Naive B cell (primary cell): ENCODE measurements at regions not wholly inside any gene's neighbourhood (a gene's known extent, or its start where the extent isn't known, plus 50 kb on each side); places are given as distances from the start of the nearest gene placed in this dataset.

Experiments
- ATAC-seq, 2 donors: fragments of 150-1000 bp; cut with Tn5 transposase; 2 replicates each; pipeline ENCODE4 v1.10.0; 2021; ENCODE audit warnings: low read depth in 2 of 2, mild to moderate bottlenecking in 2 of 2, moderate library complexity in 2 of 2
- DNase-seq: peaks from one replicate; pipeline ENCODE4 v3.0.0; 2022
- H3K27ac Mint-ChIP-seq, 6 donors: one replicate each; pipeline ENCODE4 v1.8.0; 2020 to 2022; ENCODE audit warnings: mild to moderate bottlenecking in 6 of 6, mixed read lengths in 6 of 6, moderate library complexity in 5 of 6, inconsistent platforms in 2 of 6
- H3K27me3 Mint-ChIP-seq, 3 donors: one replicate each; pipeline ENCODE4 v1.8.0; 2021 to 2022; ENCODE audit warnings: mixed read lengths in 3 of 3, mild to moderate bottlenecking in 1 of 3
- H3K36me3 Mint-ChIP-seq, 2 donors: one replicate each; pipeline ENCODE4 v1.8.0; 2020 to 2022; ENCODE audit warnings: mixed read lengths in 2 of 2, inconsistent platforms in 1 of 2, mild to moderate bottlenecking in 1 of 2
- H3K4me1 Mint-ChIP-seq, 3 donors: one replicate each; pipeline ENCODE4 v1.8.0; 2020 to 2022; ENCODE audit warnings: mixed read lengths in 3 of 3, inconsistent platforms in 1 of 3, mild to moderate bottlenecking in 1 of 3, moderate library complexity in 1 of 3
- H3K4me3 Mint-ChIP-seq, 8 donors: one replicate each; pipeline ENCODE4 v1.8.0; 2020 to 2022; ENCODE audit warnings: mild to moderate bottlenecking in 8 of 8, mixed read lengths in 8 of 8, moderate library complexity in 8 of 8, inconsistent platforms in 2 of 8
- H3K9me3 Mint-ChIP-seq, 7 donors: one replicate each; pipeline ENCODE4 v1.8.0; 2020 to 2022; ENCODE audit warnings: mixed read lengths in 7 of 7, mild to moderate bottlenecking in 5 of 7, inconsistent platforms in 2 of 7, moderate library complexity in 1 of 7

DNA sequence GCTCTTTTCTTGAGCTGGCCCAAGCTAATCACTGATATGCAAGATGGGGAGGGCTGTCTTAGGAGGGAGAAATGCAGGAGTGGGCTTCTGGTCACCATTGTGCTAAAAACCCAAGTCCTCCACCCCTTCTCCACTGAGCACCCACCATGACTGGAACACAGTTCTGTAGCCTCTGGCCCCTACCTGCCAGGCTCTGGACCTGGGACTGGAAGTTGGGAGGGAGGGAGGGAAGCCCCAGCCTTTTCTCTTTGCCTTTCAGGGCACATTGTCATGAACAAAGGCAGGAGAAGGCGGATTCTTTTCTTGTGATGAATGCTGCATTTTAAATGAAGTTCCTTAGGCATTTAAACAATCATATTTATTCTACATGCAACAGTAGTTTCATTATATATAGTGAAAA is 559.1 kb upstream of the TRPC7 start:
- H3K36me3 Mint-ChIP-seq: no peaks in the 10 kb centered on the region

DNA sequence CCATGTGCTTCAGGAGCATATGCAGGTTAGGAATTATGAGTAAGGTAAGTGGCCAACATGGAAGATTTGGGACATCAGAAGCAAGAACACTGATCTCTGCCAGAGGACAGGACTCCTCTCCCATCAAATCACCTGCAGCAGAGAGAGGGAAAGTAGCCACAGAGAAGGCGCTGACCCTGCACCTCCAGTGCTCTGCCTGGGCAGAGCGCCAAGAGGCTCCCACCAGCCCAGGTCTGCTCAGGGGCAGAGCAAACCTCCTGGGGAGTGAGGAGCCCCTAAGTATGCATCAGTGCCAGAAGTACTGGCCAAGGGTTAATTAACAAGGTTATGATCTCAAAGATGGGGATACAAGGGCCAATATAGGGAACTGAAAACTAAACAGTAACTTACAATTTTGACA is 545.3 kb upstream of the TRPC7 start:
- Mint-ChIP-seq H3K36me3 (no peaks in the 10 kb centered on the region), H3K27me3 (no peaks in the 10 kb centered on the region), H3K4me1 (no peaks in the 10 kb centered on the region), H3K27ac (no peak overlapping the region), H3K9me3 (peaks cover 0 to 6% (median 2%) of the 10 kb centered on the region in 7 donors), H3K4me3 (no peak overlapping the region)
- ATAC-seq (no peak), DNase-seq (no peak)

More for the DNA sequence above, 559.1 kb upstream of the TRPC7 start:
- no peak for ATAC-seq
- no peaks in the 10 kb centered on the region for H3K27me3 Mint-ChIP-seq
- no peak for DNase-seq
- H3K27ac Mint-ChIP-seq: no peak overlapping the region
- no peak overlapping the region for H3K4me3 Mint-ChIP-seq
- peaks cover 0 to 18% (median 5%) of the 10 kb centered on the region in 7 donors for H3K9me3 Mint-ChIP-seq
- no peaks in the 10 kb centered on the region for H3K4me1 Mint-ChIP-seq

DNA sequence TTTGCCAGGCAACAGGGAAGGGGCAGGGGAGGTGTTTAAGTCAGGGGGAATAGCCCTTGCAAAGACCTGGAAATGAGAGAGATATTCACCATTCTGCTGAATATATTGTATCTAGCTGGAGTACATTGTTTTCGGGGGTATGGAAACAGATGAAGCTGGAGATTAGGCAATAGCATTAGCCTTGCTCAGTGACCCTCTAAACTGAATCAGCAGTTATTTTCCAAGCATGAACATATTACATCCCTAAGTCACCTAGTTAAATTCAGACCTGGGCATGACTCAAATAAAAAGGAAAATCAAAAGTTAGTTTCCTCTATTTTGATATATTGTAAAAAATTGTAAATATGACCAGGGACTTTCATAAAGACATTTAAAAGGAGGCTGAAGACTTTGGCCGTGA is 544.6 kb upstream of the TRPC7 start:
- H3K4me3 Mint-ChIP-seq: no peak overlapping the region
- H3K4me1 Mint-ChIP-seq: no peaks in the 10 kb centered on the region
- no peak overlapping the region for H3K27ac Mint-ChIP-seq
- no peaks in the 10 kb centered on the region for H3K27me3 Mint-ChIP-seq
- ATAC-seq (no peak), DNase-seq (no peak)
- H3K9me3 Mint-ChIP-seq: peaks cover 0 to 6% (median 5%) of the 10 kb centered on the region in 7 donors
- no peaks in the 10 kb centered on the region for H3K36me3 Mint-ChIP-seq

DNA sequence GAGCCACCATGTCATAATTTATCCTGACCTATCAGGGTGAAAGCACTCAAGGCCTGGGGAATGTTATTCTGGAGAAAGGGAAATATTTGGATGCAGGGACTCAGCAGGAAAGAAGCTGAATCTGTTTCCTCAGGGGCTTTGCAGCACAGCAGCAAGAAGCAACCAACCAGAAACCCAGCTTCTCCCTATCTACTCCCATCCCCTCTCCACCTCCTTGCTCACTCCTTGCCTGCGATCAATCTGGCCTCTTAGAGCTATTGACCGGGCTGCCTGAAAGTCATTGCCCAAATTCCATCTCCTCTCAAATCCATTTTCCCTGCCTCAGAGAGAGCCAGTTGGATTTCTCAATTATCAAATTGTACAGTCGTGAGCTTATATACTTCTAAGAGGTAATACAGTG is 542.0 kb upstream of the TRPC7 start:
- H3K27me3 Mint-ChIP-seq: no peaks in the 10 kb centered on the region
- H3K4me1 Mint-ChIP-seq: no peaks in the 10 kb centered on the region
- peaks cover 0 to 8% (median 3%) of the 10 kb centered on the region in 7 donors for H3K9me3 Mint-ChIP-seq
- ATAC-seq (no peak), DNase-seq (no peak)
- H3K4me3 Mint-ChIP-seq: no peak overlapping the region
- H3K27ac Mint-ChIP-seq: no peak overlapping the region
- no peaks in the 10 kb centered on the region for H3K36me3 Mint-ChIP-seq

DNA sequence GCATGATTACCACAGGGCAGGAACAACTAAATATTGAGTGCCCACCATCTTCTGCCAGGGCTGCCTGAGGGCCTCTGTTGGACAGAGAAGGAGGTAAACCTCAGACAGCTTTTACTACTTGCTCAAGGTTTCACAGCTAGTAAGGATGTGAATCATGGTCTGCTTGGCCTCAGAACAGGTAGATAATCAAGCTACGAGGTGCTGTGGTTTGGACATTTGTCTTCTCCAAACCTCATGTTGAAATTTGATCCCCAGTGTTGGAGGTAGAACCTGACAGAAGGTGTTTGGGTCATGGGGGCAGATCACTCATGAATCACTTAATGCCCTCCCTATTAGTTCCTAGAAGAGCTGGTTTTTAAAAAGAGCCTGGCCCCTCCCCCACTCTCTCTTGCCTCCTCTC is 541.2 kb upstream of the TRPC7 start:
- DNase-seq: no peak
- no peaks in the 10 kb centered on the region for H3K4me1 Mint-ChIP-seq
- ATAC-seq: no peak
- no peak overlapping the region for H3K27ac Mint-ChIP-seq
- no peaks in the 10 kb centered on the region for H3K27me3 Mint-ChIP-seq
- H3K9me3 Mint-ChIP-seq: peaks cover 0 to 8% (median 3%) of the 10 kb centered on the region in 7 donors
- no peak overlapping the region for H3K4me3 Mint-ChIP-seq
- no peaks in the 10 kb centered on the region for H3K36me3 Mint-ChIP-seq

DNA sequence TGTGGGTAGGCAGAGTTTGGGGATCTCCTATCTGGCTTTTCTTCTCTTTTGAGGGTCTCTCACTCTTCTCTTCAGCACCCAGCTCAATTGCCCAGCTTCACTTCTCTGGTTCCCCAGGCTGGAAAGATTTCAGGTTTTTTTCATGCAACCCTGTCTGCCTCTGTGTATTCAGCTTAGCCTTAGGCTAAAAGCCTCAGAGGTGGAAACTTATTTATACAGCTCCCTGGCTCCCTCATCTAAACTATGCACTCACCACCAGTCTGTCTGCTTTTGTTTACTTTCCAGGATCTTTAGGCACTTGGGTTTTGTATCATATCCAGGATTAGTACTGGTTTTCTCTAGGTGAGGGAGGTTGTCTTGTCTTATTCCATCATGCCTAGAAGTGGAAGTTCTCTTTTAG is 540.2 kb upstream of the TRPC7 start:
- Mint-ChIP-seq H3K27me3 (no peaks in the 10 kb centered on the region), H3K27ac (no peak overlapping the region), H3K9me3 (peaks cover 0 to 13% (median 3%) of the 10 kb centered on the region in 7 donors), H3K4me3 (no peak overlapping the region), H3K36me3 (no peaks in the 10 kb centered on the region), H3K4me1 (no peaks in the 10 kb centered on the region)
- ATAC-seq (no peak), DNase-seq (no peak)

DNA sequence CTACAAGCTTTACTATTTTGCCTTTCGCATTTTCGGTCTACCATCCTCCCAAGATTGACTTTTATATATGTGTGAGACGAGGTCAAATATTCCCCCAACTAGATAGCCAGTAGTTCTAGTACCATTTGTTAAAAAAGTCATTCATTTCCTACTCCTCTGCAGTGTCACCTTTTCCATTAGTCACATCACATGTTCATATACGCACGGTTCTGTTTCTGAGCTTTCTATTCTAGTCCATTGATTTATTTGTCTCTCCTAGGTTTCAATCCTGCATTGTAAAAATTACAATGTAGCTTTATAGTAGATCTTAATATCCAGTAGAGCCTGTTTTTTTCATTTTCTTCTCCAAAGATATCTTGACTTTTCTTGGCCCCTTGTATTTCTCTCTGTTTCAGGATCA is 528.7 kb upstream of the TRPC7 start:
- no peaks in the 10 kb centered on the region for H3K27me3 Mint-ChIP-seq

DNA sequence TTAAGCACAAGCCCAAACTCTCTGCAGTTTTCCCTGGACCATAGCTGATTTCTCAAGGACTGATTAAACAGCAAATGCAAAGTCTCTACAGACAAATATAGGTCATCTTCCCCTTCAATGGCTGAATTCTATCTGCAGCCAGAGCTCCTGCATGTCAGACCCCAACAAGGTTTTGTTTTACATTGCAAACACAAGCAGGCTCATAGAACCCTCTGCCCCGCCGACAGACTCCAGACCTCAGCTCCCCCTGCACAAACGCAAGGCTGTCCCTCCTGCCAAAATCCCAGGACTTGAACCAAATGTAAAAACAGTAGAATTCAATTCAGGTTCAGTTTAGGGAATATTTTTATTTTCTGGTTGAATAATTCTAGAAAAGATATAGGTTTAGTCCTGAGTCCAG is 526.7 kb upstream of the TRPC7 start:
- DNase-seq: no peak
- no peak for ATAC-seq
- Mint-ChIP-seq H3K27ac (no peak overlapping the region), H3K4me1 (no peaks in the 10 kb centered on the region), H3K27me3 (no peaks in the 10 kb centered on the region), H3K4me3 (no peak overlapping the region), H3K36me3 (no peaks in the 10 kb centered on the region), H3K9me3 (peaks cover 2 to 14% (median 4%) of the 10 kb centered on the region in 7 donors)

More for the DNA sequence above, 528.7 kb upstream of the TRPC7 start:
- Mint-ChIP-seq H3K9me3 (peaks cover 4 to 14% (median 7%) of the 10 kb centered on the region in 7 donors), H3K4me3 (no peak overlapping the region), H3K4me1 (no peaks in the 10 kb centered on the region), H3K27ac (no peak overlapping the region), H3K36me3 (no peaks in the 10 kb centered on the region)
- DNase-seq (no peak), ATAC-seq (no peak)

DNA sequence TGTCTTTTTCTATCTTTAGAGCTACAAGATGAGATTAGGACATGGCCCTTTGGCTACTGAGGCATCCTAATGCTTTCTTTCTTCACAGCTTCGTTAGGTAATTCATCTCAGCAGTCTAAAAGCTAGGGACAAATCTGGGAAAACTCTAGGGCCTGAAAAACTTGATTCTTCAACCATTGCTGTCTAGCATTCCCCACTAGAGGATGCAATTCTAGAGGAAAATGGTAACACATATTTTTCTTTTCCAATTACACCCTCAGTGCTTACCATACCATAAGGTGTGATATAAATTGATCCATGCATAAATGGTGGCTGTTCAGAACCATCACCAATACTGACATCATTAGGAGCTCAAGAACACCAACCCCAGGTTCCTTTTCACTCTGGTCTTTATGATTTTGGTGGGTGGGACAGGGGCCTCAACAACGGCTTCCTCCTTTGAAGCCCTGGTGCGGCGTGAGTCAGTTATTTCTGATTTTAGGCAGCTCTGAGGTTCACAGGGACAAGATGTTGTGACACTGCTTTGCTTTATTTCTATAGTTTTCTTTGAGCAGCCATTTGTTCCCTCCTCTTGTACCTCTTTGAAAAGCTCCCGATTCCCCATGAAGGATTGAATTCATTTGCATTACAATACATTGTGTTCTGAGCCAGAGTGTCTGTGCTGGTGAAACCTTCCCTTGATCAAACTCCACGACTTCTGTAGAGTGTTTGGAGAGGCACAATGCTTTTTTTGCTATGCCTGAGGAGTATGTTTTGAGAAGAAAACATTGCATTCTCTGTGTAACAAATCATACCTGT is 526.0 kb upstream of the TRPC7 start:
- H3K27me3 Mint-ChIP-seq: no peaks in the 10 kb centered on the region
- H3K9me3 Mint-ChIP-seq: peaks cover 2 to 14% (median 4%) of the 10 kb centered on the region in 7 donors
- H3K4me1 Mint-ChIP-seq: no peaks in the 10 kb centered on the region
- ATAC-seq (no peak), DNase-seq (no peak)
- H3K27ac Mint-ChIP-seq: no peak overlapping the region
- no peak overlapping the region for H3K4me3 Mint-ChIP-seq
- H3K36me3 Mint-ChIP-seq: no peaks in the 10 kb centered on the region

DNA sequence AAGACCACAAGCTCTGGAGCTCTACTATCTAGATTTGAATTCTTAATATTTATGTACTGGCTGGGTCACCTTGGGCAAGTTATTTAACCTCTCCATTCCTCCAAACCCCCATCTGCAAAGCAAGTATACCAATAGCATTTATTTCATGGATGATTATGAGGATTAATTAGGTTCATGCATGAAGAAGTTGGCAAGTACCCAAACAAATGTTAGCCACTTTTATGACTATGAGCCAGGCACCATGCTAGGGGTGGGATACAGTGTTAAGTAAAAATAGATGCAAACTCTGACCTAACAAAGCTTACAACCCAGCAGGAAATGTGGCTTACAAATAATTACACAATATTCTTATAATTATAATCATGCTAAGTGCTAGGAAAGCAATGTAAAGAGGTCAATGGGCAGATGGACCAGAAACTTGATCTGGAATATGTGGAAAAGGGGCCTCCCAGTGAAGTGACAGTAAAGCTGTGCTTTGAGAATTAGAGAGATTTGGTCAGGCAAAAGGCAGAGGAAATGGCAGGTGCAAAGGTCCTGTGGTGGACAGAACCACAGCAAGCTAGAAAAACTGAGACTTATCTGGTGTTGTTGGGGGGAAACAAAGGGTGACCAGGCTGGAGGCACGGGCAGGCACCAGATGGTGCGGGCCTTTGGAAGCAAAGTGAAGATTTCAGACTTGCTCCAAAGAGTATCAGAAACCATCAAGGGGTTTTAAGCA is 525.2 kb upstream of the TRPC7 start:
- H3K27ac Mint-ChIP-seq: peak overlapping the region in 1 of 6 donors; percentile 21
- DNase-seq: no peak
- no peaks in the 10 kb centered on the region for H3K4me1 Mint-ChIP-seq
- H3K36me3 Mint-ChIP-seq: no peaks in the 10 kb centered on the region
- no peak for ATAC-seq
- H3K9me3 Mint-ChIP-seq: peaks cover 2 to 14% (median 4%) of the 10 kb centered on the region in 7 donors
- H3K27me3 Mint-ChIP-seq: no peaks in the 10 kb centered on the region
- no peak overlapping the region for H3K4me3 Mint-ChIP-seq

DNA sequence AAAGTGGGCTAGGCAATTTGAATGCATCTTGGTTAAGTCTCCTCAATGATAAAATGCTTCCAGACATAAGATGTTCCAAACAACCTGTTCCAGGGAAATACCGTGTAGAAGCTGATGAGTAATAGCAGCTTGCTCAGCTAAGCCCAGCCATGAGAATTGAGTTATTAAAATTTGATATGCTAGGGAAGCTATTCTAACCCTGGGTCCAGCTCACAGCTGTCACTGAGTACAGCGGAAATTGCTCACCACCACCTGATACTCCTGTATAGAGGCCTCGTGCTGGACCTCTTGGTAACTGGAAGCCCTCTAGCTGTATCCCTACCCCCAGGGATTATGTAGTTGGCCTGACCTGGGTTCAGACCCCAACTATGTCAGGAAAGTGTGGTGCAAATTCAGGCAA is 521.3 kb upstream of the TRPC7 start:
- H3K27ac Mint-ChIP-seq: no peak overlapping the region
- H3K4me1 Mint-ChIP-seq: no peaks in the 10 kb centered on the region
- no peak for DNase-seq
- H3K4me3 Mint-ChIP-seq: no peak overlapping the region
- no peak for ATAC-seq
- H3K27me3 Mint-ChIP-seq: no peaks in the 10 kb centered on the region
- H3K9me3 Mint-ChIP-seq: peaks cover 5 to 19% (median 9%) of the 10 kb centered on the region in 7 donors
- H3K36me3 Mint-ChIP-seq: no peaks in the 10 kb centered on the region

DNA sequence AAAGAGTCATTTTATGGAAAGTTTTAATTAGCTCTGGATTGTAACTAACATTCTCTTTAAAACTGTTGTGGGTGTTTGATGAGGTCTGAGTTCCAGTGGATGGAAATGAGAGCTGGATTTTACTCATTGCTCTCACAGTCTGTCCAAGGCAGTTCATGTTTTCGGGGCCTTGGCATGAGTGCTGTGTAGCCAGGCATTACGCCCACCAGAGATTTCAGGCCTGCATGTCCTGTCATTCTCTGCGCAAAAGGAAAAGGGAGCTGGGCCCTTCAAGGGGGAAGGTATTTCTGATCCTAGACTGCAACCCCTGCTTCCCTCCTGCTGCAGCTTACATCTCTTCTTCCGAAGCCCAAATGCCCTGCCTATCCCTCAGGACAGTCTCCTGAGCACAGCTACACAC is 499.6 kb upstream of the TRPC7 start:
- Mint-ChIP-seq H3K27me3 (no peaks in the 10 kb centered on the region), H3K4me3 (no peak overlapping the region), H3K27ac (no peak overlapping the region), H3K36me3 (no peaks in the 10 kb centered on the region), H3K9me3 (peaks cover 0 to 3% (median 0%) of the 10 kb centered on the region in 7 donors), H3K4me1 (no peaks in the 10 kb centered on the region)
- no peak for ATAC-seq
- DNase-seq: no peak

DNA sequence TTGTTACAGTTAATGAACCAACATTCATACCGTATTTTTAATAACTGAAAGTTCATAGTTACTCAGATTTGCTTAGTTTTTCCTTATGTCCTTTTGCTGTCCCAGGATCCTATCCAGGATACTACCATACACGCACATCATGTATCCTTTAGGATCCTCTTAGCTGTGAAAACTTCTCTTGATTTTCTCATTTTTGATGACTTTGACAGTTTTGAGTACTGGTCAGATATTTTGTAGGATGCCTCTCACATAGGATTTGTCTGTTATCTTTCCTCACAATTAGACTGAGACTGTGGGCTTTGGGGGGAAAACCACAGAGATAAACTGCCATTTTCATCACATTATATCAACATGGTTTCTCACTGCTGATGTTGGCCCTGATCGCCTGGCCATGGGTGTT is 491.3 kb upstream of the TRPC7 start:
- Mint-ChIP-seq H3K36me3 (no peaks in the 10 kb centered on the region), H3K4me1 (no peaks in the 10 kb centered on the region), H3K9me3 (peaks cover 4 to 9% (median 6%) of the 10 kb centered on the region in 7 donors), H3K27ac (no peak overlapping the region), H3K4me3 (no peak overlapping the region), H3K27me3 (no peaks in the 10 kb centered on the region)
- no peak for DNase-seq
- no peak for ATAC-seq

DNA sequence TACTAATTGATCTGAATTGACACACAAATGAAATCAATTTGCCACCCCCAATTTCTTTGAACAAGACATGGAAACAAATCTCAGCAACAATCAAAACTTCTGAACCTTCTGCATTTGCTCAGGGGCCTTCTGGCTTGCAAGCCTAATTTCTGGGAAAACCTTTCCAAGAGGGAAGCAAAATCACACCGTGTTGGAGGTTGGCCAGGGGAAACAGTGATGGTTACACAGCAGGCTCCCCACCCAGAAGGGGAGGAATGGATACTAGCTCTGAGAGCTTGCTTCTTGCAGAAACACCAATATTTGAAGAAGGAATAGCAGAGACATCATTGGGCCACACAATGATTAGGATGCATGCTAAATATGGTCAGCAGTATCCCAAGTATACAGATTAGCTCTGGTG is 488.6 kb upstream of the TRPC7 start:
- Mint-ChIP-seq H3K4me3 (peak overlapping the region in 1 of 8 donors; percentile 41), H3K36me3 (no peaks in the 10 kb centered on the region), H3K27me3 (no peaks in the 10 kb centered on the region), H3K4me1 (no peaks in the 10 kb centered on the region), H3K9me3 (peaks cover 7 to 21% (median 13%) of the 10 kb centered on the region in 7 donors), H3K27ac (no peak overlapping the region)
- ATAC-seq (no peak), DNase-seq (no peak)
